Heart right ventricle (tissue), 16 donors: ENCODE measurements at regions not wholly inside any gene's neighbourhood (a gene's known extent, or its start where the extent isn't known, plus 50 kb on each side); places are given as distances from the start of the nearest gene placed in this dataset.

Source experiments
- ATAC-seq, 8 donors: fragments of 200-7000 bp; cut with Tn5 transposase; one replicate each; pipeline ENCODE4 v1.9.1; 2020; ENCODE audit warnings: mild to moderate bottlenecking in 8 of 8, moderate library complexity in 8 of 8, moderate number of reproducible peaks in 1 of 8
- DNase-seq, 2 donors: peaks; one replicate each; pipeline ENCODE4 v3.0.0-alpha.2; 2020
- H3K27ac ChIP-seq, 10 donors: fragments of 200-600 bp; sonication (generic) in 2 of 10; one replicate each; pipeline versions ENCODE4 v1.5.0 to v1.8.0; 2020 to 2022; ENCODE audit warnings: mild to moderate bottlenecking in 3 of 10
- H3K27me3 ChIP-seq, 7 donors: fragments of 200-600 bp; one replicate each; pipeline ENCODE4 v1.8.0; 2021 to 2022; ENCODE audit warnings: mild to moderate bottlenecking in 2 of 7
- H3K36me3 ChIP-seq, 9 donors: fragments of 200-600 bp; sonication (generic) in 1 of 9; one replicate each; pipeline versions ENCODE4 v1.5.0 to v1.8.0; 2020 to 2022; ENCODE audit warnings: mild to moderate bottlenecking in 2 of 9
- H3K4me1 ChIP-seq, 9 donors: fragments of 200-600 bp; sonication (generic) in 1 of 9; one replicate each; pipeline versions ENCODE4 v1.5.0 to v1.8.0; 2020 to 2022; ENCODE audit warnings: mild to moderate bottlenecking in 4 of 9
- H3K4me3 ChIP-seq, 10 donors: fragments of 200-600 bp; sonication (generic) in 2 of 10; one replicate each; pipeline versions ENCODE4 v1.5.0 to v1.8.0; 2020 to 2022; ENCODE audit warnings: mild to moderate bottlenecking in 7 of 10, moderate library complexity in 2 of 10
- H3K9me3 ChIP-seq, 11 donors: fragments of 200-600 bp in 10 of 11; sonication (generic) in 2 of 11; one replicate each; pipeline versions ENCODE4 v1.5.0 to v1.8.0; 2013 to 2022; ENCODE audit warnings: mild to moderate bottlenecking in 2 of 11, control low read depth in 1 of 11, moderate library complexity in 1 of 11
- WGBS, 2 donors: extraction: QIAGEN DNeasy Blood & Tissue Kit; methylation state at CpG; one replicate each; pipeline ENCODE4 v1.1.7; 2013; ENCODE audit warnings: inconsistent platforms in 1 of 2; 5-methylcytosine and 5-hydroxymethylcytosine counted together
- intact Hi-C, 10 donors: fragments of 100-400 bp; cut with DNase I; formaldehyde crosslinking; loops; one replicate each; pipeline versions ENCODE4 v1.11.1 to v1.14.2; 2022
- TF ChIP-seq, protein P1 (sequence below), 9 donors: fragments of 200-600 bp; sonication (generic) in 2 of 9; IDR thresholded peaks; one replicate each; pipeline versions ENCODE4 v1.5.0 to v1.8.0; 2021 to 2022; ENCODE audit warnings: antibody characterized with exemption in 9 of 9, mild to moderate bottlenecking in 5 of 9, moderate library complexity in 1 of 9
- donor health status: Arrhythmogenic right ventricular cardiomyopathy.
- donor health status: ischemic (EF 13 %, LVEDD 7.1; RV severe dilation, severe dysfunction).
- donor health status: healthy with polysubstance abuse.
- donor health status: DM: no; HTN: yes; CAD: no.
- donor health status: DM: no; HTN: no; CAD: no.
- donor health status: ischemic (EF 25% LVEDD 6.9; RV normal size, moderate dysfunction).
- donor health status: ischemic (EF 25% LVEDD 5.7; RV mildly dilated, moderate dysfunction).
- donor health status: healthy.
- donor health status: DM: yes; HTN: yes; CAD: no.
- donor health status: Ischemic cardiomyopathy.
- donor health status: ischemic (EF 35%, LVEDD 5.7; RV mildly dilated, moderate dysfunction).
- donor health status: nonischemic (EF 11% LVEDD 7.7; RV severe dilation, severe dysfunction).
- donor health status: DM: yes; HTN: yes; CAD: no.
- donor health status: PGD.
- donor health status: ischemic (EF 29% LVEDD 5.4; RV normal size, mild dysfunction).
- donor health status: nonischemic (EF 23%, LVEDD 6.1; RV moderate dilation, normal function).

DNA sequence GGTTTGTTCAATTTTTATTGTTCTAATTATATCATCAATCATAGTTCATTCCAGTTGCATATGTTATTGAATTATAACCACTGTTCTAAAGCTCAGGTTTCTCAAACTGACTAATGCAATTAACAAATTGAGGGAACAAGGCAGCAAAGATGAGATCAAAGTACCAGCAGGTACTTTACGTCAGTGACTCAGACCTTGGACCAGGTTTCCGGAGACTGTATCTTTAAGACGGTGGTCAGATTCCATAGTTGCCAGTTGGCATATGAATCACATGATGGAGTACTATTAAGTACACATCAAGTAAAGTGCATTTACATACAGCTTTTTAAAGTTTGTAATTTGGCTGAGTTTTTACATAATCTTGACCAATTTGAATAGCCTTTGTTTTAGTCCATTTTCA lies 583.6 kb upstream of the ROBO2 start:
- Histone ChIP-seq H3K27ac (no peak overlapping the region), H3K4me1 (no peaks in the 10 kb centered on the region), H3K9me3 (peaks cover 0 to 24% (median 0%) of the 10 kb centered on the region in 11 donors), H3K27me3 (no peaks in the 10 kb centered on the region), H3K36me3 (no peaks in the 10 kb centered on the region), H3K4me3 (no peak overlapping the region)
- DNase-seq (no peak), ATAC-seq (no peak)
- WGBS, 2 donors, result 94 to 98% methylated on average over 3 of the region's 3 CpGs
- intact Hi-C loops, result no loop called here
- TF ChIP-seq, protein P1, sequence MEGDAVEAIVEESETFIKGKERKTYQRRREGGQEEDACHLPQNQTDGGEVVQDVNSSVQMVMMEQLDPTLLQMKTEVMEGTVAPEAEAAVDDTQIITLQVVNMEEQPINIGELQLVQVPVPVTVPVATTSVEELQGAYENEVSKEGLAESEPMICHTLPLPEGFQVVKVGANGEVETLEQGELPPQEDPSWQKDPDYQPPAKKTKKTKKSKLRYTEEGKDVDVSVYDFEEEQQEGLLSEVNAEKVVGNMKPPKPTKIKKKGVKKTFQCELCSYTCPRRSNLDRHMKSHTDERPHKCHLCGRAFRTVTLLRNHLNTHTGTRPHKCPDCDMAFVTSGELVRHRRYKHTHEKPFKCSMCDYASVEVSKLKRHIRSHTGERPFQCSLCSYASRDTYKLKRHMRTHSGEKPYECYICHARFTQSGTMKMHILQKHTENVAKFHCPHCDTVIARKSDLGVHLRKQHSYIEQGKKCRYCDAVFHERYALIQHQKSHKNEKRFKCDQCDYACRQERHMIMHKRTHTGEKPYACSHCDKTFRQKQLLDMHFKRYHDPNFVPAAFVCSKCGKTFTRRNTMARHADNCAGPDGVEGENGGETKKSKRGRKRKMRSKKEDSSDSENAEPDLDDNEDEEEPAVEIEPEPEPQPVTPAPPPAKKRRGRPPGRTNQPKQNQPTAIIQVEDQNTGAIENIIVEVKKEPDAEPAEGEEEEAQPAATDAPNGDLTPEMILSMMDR (IDR thresholded peaks at IDR 0.05), result no peak

DNA sequence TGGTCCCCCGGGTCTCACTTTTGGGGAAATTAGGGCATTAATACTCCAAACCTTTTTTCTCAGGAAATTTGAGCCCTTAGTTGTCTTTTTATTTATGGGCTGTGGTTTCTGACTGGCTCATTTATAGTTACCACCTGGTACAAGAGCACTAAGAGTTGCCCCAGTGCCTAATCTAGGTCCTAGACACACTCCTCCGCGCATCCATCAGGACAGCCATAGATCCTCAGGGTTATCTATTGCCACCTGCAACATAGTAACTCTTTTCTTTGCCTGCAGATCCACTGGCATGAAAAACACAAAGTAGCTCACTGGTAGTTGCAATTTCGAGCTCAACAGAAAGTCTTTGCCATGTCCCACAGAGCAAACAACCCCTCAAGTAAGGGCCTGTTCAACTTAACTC lies 576.4 kb upstream of the ROBO2 start:
- intact Hi-C loops, result no loop called here
- H3K27ac ChIP-seq, result no peak overlapping the region
- TF ChIP-seq, protein P1 (IDR thresholded peaks at IDR 0.05), result no peak

DNA sequence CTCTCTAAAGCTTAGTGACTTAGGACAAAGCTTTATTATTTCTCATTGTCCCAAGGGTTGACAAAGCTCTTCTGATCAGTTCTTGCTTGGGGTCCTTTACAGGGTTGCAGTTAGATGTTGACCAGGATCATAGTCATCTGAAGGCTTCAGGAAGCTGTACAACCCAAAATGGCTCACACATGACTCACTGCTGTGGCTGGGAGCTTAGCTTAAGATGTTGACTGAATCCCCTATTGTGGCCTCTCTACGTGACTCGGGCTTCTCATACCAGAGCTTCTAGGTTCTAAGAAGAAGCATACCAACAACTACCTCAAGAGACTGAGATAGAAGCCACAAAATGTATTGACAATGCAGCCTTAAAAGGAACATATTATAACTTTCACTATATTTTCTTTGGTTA lies 569.6 kb upstream of the ROBO2 start:
- WGBS, 2 donors, result 87 to 92% methylated on average over 2 of the region's 2 CpGs
- Histone ChIP-seq H3K4me1 (no peaks in the 10 kb centered on the region), H3K27ac (no peak overlapping the region), H3K36me3 (no peaks in the 10 kb centered on the region), H3K4me3 (no peak overlapping the region), H3K27me3 (no peaks in the 10 kb centered on the region), H3K9me3 (peaks cover 0 to 7% (median 0%) of the 10 kb centered on the region in 11 donors)
- ATAC-seq (no peak), DNase-seq (no peak)
- intact Hi-C loops, result no loop called here
- TF ChIP-seq, protein P1 (IDR thresholded peaks at IDR 0.05), result no peak

More for the DNA sequence above, 576.4 kb upstream of the ROBO2 start:
- DNase-seq, result no peak
- Histone ChIP-seq H3K36me3 (no peaks in the 10 kb centered on the region), H3K4me1 (no peaks in the 10 kb centered on the region), H3K27me3 (no peaks in the 10 kb centered on the region), H3K4me3 (no peak overlapping the region), H3K9me3 (peaks cover 0 to 6% (median 0%) of the 10 kb centered on the region in 11 donors)
- 82% methylated on average over 4 of the region's 4 CpGs for WGBS, 2 donors
- ATAC-seq, result no peak

DNA sequence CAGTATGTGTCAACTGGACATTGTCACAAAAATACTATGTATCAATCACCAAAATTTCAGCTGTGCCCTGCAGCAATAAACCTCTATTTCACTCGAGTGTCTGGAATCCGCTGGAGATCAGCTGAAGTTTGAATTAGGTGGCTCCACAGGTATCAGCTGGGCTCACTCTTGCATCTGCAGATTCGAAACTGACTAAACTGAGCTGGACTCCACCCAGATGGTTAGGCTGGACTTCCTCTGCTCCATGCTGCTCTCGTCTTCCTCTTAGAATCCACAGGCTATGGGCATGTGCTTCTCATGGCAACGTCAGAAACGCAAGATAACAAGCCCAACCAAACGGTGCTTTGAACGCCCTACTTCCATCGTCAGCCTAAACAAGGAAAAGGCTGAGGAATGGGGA lies 565.3 kb upstream of the ROBO2 start:
- ATAC-seq, result no peak
- no peak for DNase-seq
- TF ChIP-seq, protein P1 (IDR thresholded peaks at IDR 0.05), result no peak
- Histone ChIP-seq H3K9me3 (peaks cover 0 to 7% (median 0%) of the 10 kb centered on the region in 11 donors), H3K36me3 (no peaks in the 10 kb centered on the region), H3K4me1 (peaks cover 0 to 4% (median 0%) of the 10 kb centered on the region in 9 donors), H3K4me3 (no peak overlapping the region), H3K27ac (no peak overlapping the region), H3K27me3 (no peaks in the 10 kb centered on the region)
- WGBS, 2 donors, result 67 to 71% methylated on average over 9 of the region's 9 CpGs
- intact Hi-C loops, result no loop called here
